AG10803 (cell line): ENCODE measurements at regions not wholly inside any gene's neighbourhood (a gene's known extent, or its start where the extent isn't known, plus 50 kb on each side); places are given as distances from the start of the nearest gene placed in this dataset.

ENCODE experiments used
- DNase-seq: peaks from one replicate; pipeline ENCODE4 v3.0.0; 2010; ENCODE audit warnings: low read depth
- H3K4me3 ChIP-seq: 2 replicates; pipeline ENCODE4 v1.5.1; 2011; ENCODE audit warnings: mild to moderate bottlenecking, low read length, control low read depth
- CTCF ChIP-seq: conservative IDR thresholded peaks from 2 replicates; pipeline ENCODE4 v1.5.1; 2011; ENCODE audit warnings: mild to moderate bottlenecking, low read length, control low read depth, inconsistent platforms

- no peak for TF ChIP-seq CTCF
- no peak overlapping the region for H3K4me3 ChIP-seq
- no peak for DNase-seq
Observed at GRCh38 chr3:118269537-118270125, 765.0 kb downstream of the IGSF11 start.

- no peak for TF ChIP-seq CTCF
- no peak overlapping the region for H3K4me3 ChIP-seq
- DNase-seq = no peak
Observed at GRCh38 chr3:118272991-118273390, 761.7 kb downstream of the IGSF11 start.

- DNase-seq = no peak
- no peak overlapping the region for H3K4me3 ChIP-seq
- no peak for TF ChIP-seq CTCF
Observed at GRCh38 chr3:118277814-118278213, 756.8 kb downstream of the IGSF11 start.

GRCh38 chr3:118292841-118293240 lies 741.8 kb downstream of the IGSF11 start:
- DNase-seq = no peak
- no peak for TF ChIP-seq CTCF
- H3K4me3 ChIP-seq = no peak overlapping the region

- H3K4me3 ChIP-seq = no peak overlapping the region
- no peak for TF ChIP-seq CTCF
- no peak for DNase-seq
Observed at GRCh38 chr3:118298133-118298532, 736.5 kb downstream of the IGSF11 start.

GRCh38 chr3:118304557-118304956 lies 730.1 kb downstream of the IGSF11 start:
- DNase-seq = no peak
- no peak for TF ChIP-seq CTCF
- H3K4me3 ChIP-seq = no peak overlapping the region

GRCh38 chr3:118332699-118333098 lies 701.9 kb downstream of the IGSF11 start:
- DNase-seq = no peak
- no peak for TF ChIP-seq CTCF
- H3K4me3 ChIP-seq = no peak overlapping the region
